MM.1S (cell line): ENCODE measurements at regions not wholly inside any gene's neighbourhood (a gene's known extent, or its start where the extent isn't known, plus 50 kb on each side); places are given as distances from the start of the nearest gene placed in this dataset.

Source experiments
- DNase-seq: peaks from one replicate; pipeline ENCODE4 v3.0.0-alpha.2; 2015
- H2AFZ ChIP-seq: fragments of 300-600 bp; sonication (generic); 2 replicates; pipeline ENCODE4 v1.6.0; 2016; ENCODE audit warnings: antibody characterized with exemption, low read length
- H3F3A ChIP-seq: fragments of 300-600 bp; sonication (generic); 2 replicates; pipeline ENCODE4 v1.6.1; 2016; ENCODE audit warnings: mild to moderate bottlenecking, antibody characterized with exemption, low read length, moderate library complexity, mixed read lengths; ENCODE audit not compliant: insufficient read depth
- H3K27ac ChIP-seq: fragments of 300-600 bp; sonication (generic); 2 replicates; pipeline ENCODE4 v1.5.1; 2016; ENCODE audit warnings: mild to moderate bottlenecking, low read length
- H3K27me3 ChIP-seq: fragments of 300-600 bp; sonication (generic); replicated peaks from 2 replicates; pipeline ENCODE4 v1.6.0; 2016; ENCODE audit warnings: low read length; ENCODE audit not compliant: insufficient read depth
- H3K36me3 ChIP-seq: fragments of 300-600 bp; sonication (generic); replicated peaks from 2 replicates; pipeline ENCODE4 v1.6.1; 2016; ENCODE audit warnings: mild to moderate bottlenecking, low read length, mixed read lengths; ENCODE audit not compliant: insufficient read depth
- H3K4me1 ChIP-seq: fragments of 300-600 bp; sonication (generic); 2 replicates; pipeline ENCODE4 v1.6.1; 2016; ENCODE audit warnings: low read length, mixed read lengths
- H3K4me2 ChIP-seq: fragments of 300-600 bp; sonication (generic); 2 replicates; pipeline ENCODE4 v1.6.0; 2016; ENCODE audit warnings: low read depth, low read length
- H3K4me3 ChIP-seq: fragments of 300-600 bp; sonication (generic); 2 replicates; pipeline ENCODE4 v1.5.1; 2016; ENCODE audit warnings: low read length, mixed read lengths
- H3K79me2 ChIP-seq: fragments of 300-600 bp; sonication (generic); 2 replicates; pipeline ENCODE4 v1.6.1; 2016; ENCODE audit warnings: mixed run types, low read length, mixed read lengths
- H3K9ac ChIP-seq: fragments of 300-600 bp; sonication (generic); 2 replicates; pipeline ENCODE4 v1.6.1; 2016; ENCODE audit warnings: low read length, mixed read lengths
- H3K9me2 ChIP-seq: fragments of 300-600 bp; sonication (generic); replicated peaks from 2 replicates; pipeline ENCODE4 v1.6.1; 2016; ENCODE audit warnings: mild to moderate bottlenecking, low read length, mixed read lengths; ENCODE audit not compliant: insufficient read depth
- H3K9me3 ChIP-seq: fragments of 300-600 bp; sonication (generic); replicated peaks from 2 replicates; pipeline ENCODE4 v1.6.1; 2016; ENCODE audit warnings: mild to moderate bottlenecking, low read length, mixed read lengths; ENCODE audit not compliant: insufficient read depth
- H4K20me1 ChIP-seq: fragments of 300-600 bp; sonication (generic); 2 replicates; pipeline ENCODE4 v1.6.1; 2016; ENCODE audit warnings: mild to moderate bottlenecking, low read length, moderate library complexity, mixed read lengths; ENCODE audit not compliant: insufficient read depth
- CTCF ChIP-seq: fragments of 300-600 bp; sonication (generic); IDR thresholded peaks from 2 replicates; pipeline ENCODE4 v1.5.1; 2016; ENCODE audit warnings: antibody characterized with exemption, low read length, mixed read lengths
- EZH2 ChIP-seq: fragments of 300-600 bp; sonication (generic); optimal IDR thresholded peaks from 2 replicates; pipeline ENCODE3; 2017; ENCODE audit warnings: low read depth, mild to moderate bottlenecking, antibody characterized with exemption, low read length, mixed read lengths
- EZH2phosphoT487 ChIP-seq: fragments of 300-600 bp; sonication (generic); IDR thresholded peaks from 2 replicates; pipeline ENCODE4 v1.6.1; 2018; ENCODE audit warnings: antibody characterized with exemption, low read length

GRCh38 chrX:140848800-140849199 is 139.2 kb downstream of the LINC00632 start:
- no peak overlapping the region for H3K9ac ChIP-seq
- DNase-seq: no peak
- no peak overlapping the region for H3K4me3 ChIP-seq
- H3K36me3 ChIP-seq: no peaks in the 10 kb centered on the region
- no peaks in the 10 kb centered on the region for H3K4me1 ChIP-seq
- no peaks in the 10 kb centered on the region for H4K20me1 ChIP-seq
- H3F3A ChIP-seq: no peaks in the 10 kb centered on the region
- no peaks in the 10 kb centered on the region for H3K9me2 ChIP-seq
- no peak overlapping the region for H3K4me2 ChIP-seq
- H2AFZ ChIP-seq: no peak overlapping the region
- H3K27ac ChIP-seq: no peak overlapping the region
- H3K9me3 ChIP-seq: no peaks in the 10 kb centered on the region
- no peaks in the 10 kb centered on the region for H3K27me3 ChIP-seq
- no peaks in the 10 kb centered on the region for H3K79me2 ChIP-seq
- TF ChIP-seq EZH2 (no peak), CTCF (no peak), EZH2phosphoT487 (no peak)

- Histone ChIP-seq H4K20me1 (no peaks in the 10 kb centered on the region), H3K9me3 (no peaks in the 10 kb centered on the region)
Measured at GRCh38 chrX:140860718-140861117, 141.7 kb upstream of the SPANXB1 start.

GRCh38 chrX:140866446-140866845 is 135.9 kb upstream of the SPANXB1 start:
- H3K4me1 ChIP-seq: no peaks in the 10 kb centered on the region
- H3K27ac ChIP-seq: no peak overlapping the region
- H3K9me2 ChIP-seq: no peaks in the 10 kb centered on the region
- H4K20me1 ChIP-seq: no peaks in the 10 kb centered on the region
- no peaks in the 10 kb centered on the region for H3K9me3 ChIP-seq
- no peaks in the 10 kb centered on the region for H3K36me3 ChIP-seq
- H3K27me3 ChIP-seq: no peaks in the 10 kb centered on the region
- no peak overlapping the region for H2AFZ ChIP-seq
- no peaks in the 10 kb centered on the region for H3K79me2 ChIP-seq
- DNase-seq: no peak
- no peak for TF ChIP-seq CTCF
- TF ChIP-seq EZH2phosphoT487: no peak
- no peak for TF ChIP-seq EZH2
- H3K4me3 ChIP-seq: no peak overlapping the region
- H3F3A ChIP-seq: no peaks in the 10 kb centered on the region
- no peak overlapping the region for H3K9ac ChIP-seq
- H3K4me2 ChIP-seq: no peak overlapping the region

More at GRCh38 chrX:140860718-140861117, 141.7 kb upstream of the SPANXB1 start:
- no peak for DNase-seq
- H2AFZ ChIP-seq: no peak overlapping the region
- H3K79me2 ChIP-seq: no peaks in the 10 kb centered on the region
- no peaks in the 10 kb centered on the region for H3K36me3 ChIP-seq
- H3K4me2 ChIP-seq: no peak overlapping the region
- TF ChIP-seq CTCF: no peak
- no peak for TF ChIP-seq EZH2
- TF ChIP-seq EZH2phosphoT487: no peak
- H3K9ac ChIP-seq: no peak overlapping the region
- H3K4me3 ChIP-seq: no peak overlapping the region
- H3K4me1 ChIP-seq: no peaks in the 10 kb centered on the region
- H3F3A ChIP-seq: no peaks in the 10 kb centered on the region
- H3K9me2 ChIP-seq: no peaks in the 10 kb centered on the region
- no peaks in the 10 kb centered on the region for H3K27me3 ChIP-seq
- no peak overlapping the region for H3K27ac ChIP-seq
